ENCODE measurements at regions not wholly inside any gene's neighbourhood (a gene's known extent, or its start where the extent isn't known, plus 50 kb on each side); places are given as distances from the start of the nearest gene placed in this dataset.

DNA sequence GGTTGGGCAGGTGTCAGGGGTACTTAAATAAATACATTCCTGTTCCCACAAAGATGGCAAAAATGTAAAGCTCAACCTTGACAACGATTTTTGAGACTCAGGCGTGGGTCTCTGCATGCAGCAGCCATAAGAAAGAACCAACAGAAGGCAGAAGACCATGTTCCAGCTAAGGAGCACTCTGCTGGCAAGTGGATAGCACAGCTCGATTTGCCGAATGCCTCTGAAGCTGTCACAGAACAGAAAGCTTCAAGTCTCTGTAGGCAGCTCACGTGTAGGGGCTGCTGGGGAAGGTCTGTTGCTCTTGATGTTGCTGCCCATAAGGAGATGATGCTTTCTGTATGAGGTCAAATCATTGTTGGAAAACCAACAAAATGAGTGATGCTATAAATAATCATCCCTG, 119.6 kb upstream of the GRIN3A start:
- TF ChIP-seq POLR2AphosphoS5 (IDR thresholded peaks at IDR 0.05; ENCODE audit: borderline replicate concordance, low read depth, low read length), result no peak
- no peak for TF ChIP-seq EZH2 (IDR thresholded peaks at IDR 0.05)
- no peak for TF ChIP-seq FOXP2 (optimal IDR thresholded peaks at IDR 0.05; ENCODE audit: control extremely low read depth, extremely low read length, insufficient read depth)

Measured in SK-N-MC (cell line).